A673 (cell line): ENCODE measurements at regions not wholly inside any gene's neighbourhood (a gene's known extent, or its start where the extent isn't known, plus 50 kb on each side); places are given as distances from the start of the nearest gene placed in this dataset.

Experiments
- BruUV-seq: library from RNA; stranded (reverse); fragments of 400-500 nt; replicated peaks from 2 replicates; lab custom pipeline; 2021; lab: Mats Ljungman, UMichigan
- CTCF ChIA-PET: fragments of 300-600 bp; sonication (Branson Sonifier 250); formaldehyde crosslinking; loops from one replicate; lab custom pipeline; 2022; ENCODE audit warnings: antibody characterized with exemption; lab: Charles Lee
- POLR2A ChIA-PET: fragments of 300-600 bp; sonication (Branson Sonifier 250); formaldehyde crosslinking; loops from one replicate; lab custom pipeline; 2022; ENCODE audit warnings: antibody characterized with exemption; ENCODE audit not compliant: low non-redundant PET; lab: Charles Lee
- DNase-seq: peaks from one replicate; pipeline ENCODE4 v3.0.0-alpha.2; 2015; ENCODE audit warnings: low spot score
- H3K27ac ChIP-seq: fragments of 200-600 bp; sonication (generic); 2 replicates; pipeline ENCODE4 v1.5.1; 2016; ENCODE audit warnings: mixed run types, low read depth, mild to moderate bottlenecking, mixed read lengths, antibody characterized with exemption, low read length; ENCODE audit not compliant: poor library complexity, severe bottlenecking
- H3K27me3 ChIP-seq: fragments of 200-600 bp; sonication (generic); replicated peaks from 2 replicates; pipeline ENCODE4 v1.6.1; 2017; ENCODE audit warnings: mixed run types, low read depth, mild to moderate bottlenecking, mixed read lengths, antibody characterized with exemption, low read length; ENCODE audit not compliant: insufficient read depth, poor library complexity
- H3K36me3 ChIP-seq: fragments of 200-600 bp; sonication (generic); 2 replicates; pipeline ENCODE4 v1.6.1; 2016; ENCODE audit warnings: mixed run types, mild to moderate bottlenecking, mixed read lengths, antibody characterized with exemption, low read length; ENCODE audit not compliant: insufficient read depth, poor library complexity, severe bottlenecking
- H3K4me1 ChIP-seq: fragments of 200-600 bp; sonication (generic); 2 replicates; pipeline ENCODE4 v1.6.1; 2017; ENCODE audit warnings: mixed run types, mild to moderate bottlenecking, mixed read lengths, antibody characterized with exemption, low read length; ENCODE audit not compliant: insufficient read depth, poor library complexity, severe bottlenecking
- H3K4me3 ChIP-seq: fragments of 200-600 bp; sonication (generic); 2 replicates; pipeline ENCODE4 v1.5.1; 2016; ENCODE audit warnings: low read depth, mixed run types, mild to moderate bottlenecking, mixed read lengths, low read length; ENCODE audit not compliant: poor library complexity, severe bottlenecking
- H3K9me3 ChIP-seq: fragments of 200-600 bp; sonication (generic); 2 replicates; pipeline ENCODE4 v1.6.1; 2016; ENCODE audit warnings: mixed run types, low read depth, mild to moderate bottlenecking, mixed read lengths, antibody characterized with exemption, low read length; ENCODE audit not compliant: poor library complexity, severe bottlenecking
- CTCF ChIP-seq: fragments of 300-800, 200-600 bp; sonication (generic); conservative IDR thresholded peaks from 2 replicates; pipeline ENCODE4 v1.5.1; 2017; ENCODE audit warnings: low read depth, mild to moderate bottlenecking, antibody characterized with exemption, low read length, moderate library complexity, mixed read lengths
- EZH2 ChIP-seq: fragments of 200-600 bp; sonication (generic); IDR thresholded peaks from 2 replicates; pipeline ENCODE4 v1.6.1; 2017; ENCODE audit warnings: borderline replicate concordance, low read depth, mild to moderate bottlenecking, mixed read lengths, antibody characterized with exemption, low read length; ENCODE audit not compliant: poor library complexity, severe bottlenecking
- intact Hi-C: fragments of 100-400 bp; cut with micrococcal nuclease; formaldehyde crosslinking; loops from one replicate; pipeline ENCODE4 v1.10.0; 2022; ENCODE audit not compliant: unreplicated experiment

GRCh38 chr4:151855747-151856146 lies 94.9 kb upstream of the GATB start:
- Histone ChIP-seq H3K27me3 (no peaks in the 10 kb centered on the region), H3K4me1 (no peaks in the 10 kb centered on the region), H3K36me3 (no peaks in the 10 kb centered on the region), H3K4me3 (no peak overlapping the region), H3K9me3 (no peaks in the 10 kb centered on the region), H3K27ac (no peak overlapping the region)
- no peak for DNase-seq
- POLR2A ChIA-PET, result no interaction called here
- CTCF ChIA-PET, result no interaction called here
- TF ChIP-seq CTCF (no peak), EZH2 (no peak)
- intact Hi-C loops, result no loop called here
- BruUV-seq, result no TSS peak

- Histone ChIP-seq H3K9me3 (no peaks in the 10 kb centered on the region), H3K27ac (no peak overlapping the region), H3K4me3 (no peak overlapping the region), H3K27me3 (no peaks in the 10 kb centered on the region), H3K4me1 (no peaks in the 10 kb centered on the region), H3K36me3 (no peaks in the 10 kb centered on the region)
- POLR2A ChIA-PET, result no interaction called here
- intact Hi-C loops, result no loop called here
- BruUV-seq, result no TSS peak
- CTCF ChIA-PET, result no interaction called here
- no peak for DNase-seq
- TF ChIP-seq CTCF, result no peak
- no peak for TF ChIP-seq EZH2
Observed at GRCh38 chr4:151854731-151855130, 93.9 kb upstream of the GATB start.

GRCh38 chr4:151853034-151853433 lies 92.2 kb upstream of the GATB start:
- no TSS peak for BruUV-seq
- ChIA-PET CTCF (no interaction called here), POLR2A (no interaction called here)
- H3K9me3 ChIP-seq, result no peaks in the 10 kb centered on the region
- TF ChIP-seq EZH2 (no peak), CTCF (no peak)
- H3K36me3 ChIP-seq, result no peaks in the 10 kb centered on the region
- intact Hi-C loops, result no loop called here
- H3K27me3 ChIP-seq, result no peaks in the 10 kb centered on the region
- H3K4me3 ChIP-seq, result no peak overlapping the region
- H3K4me1 ChIP-seq, result no peaks in the 10 kb centered on the region
- no peak overlapping the region for H3K27ac ChIP-seq
- peak; percentile 12 for DNase-seq
